Neural cell (in vitro differentiated cells): ENCODE measurements at regions not wholly inside any gene's neighbourhood (a gene's known extent, or its start where the extent isn't known, plus 50 kb on each side); places are given as distances from the start of the nearest gene placed in this dataset.

Experiments
- H2AFZ ChIP-seq: fragments of 200-600, 300-800 bp; sonication (generic), shearing (Covaris generic); 2 replicates; pipeline ENCODE4 v1.6.0; 2014; ENCODE audit warnings: low read depth, mild to moderate bottlenecking, antibody characterized with exemption, low read length, moderate library complexity
- H3F3A ChIP-seq: fragments of 200-600 bp; shearing (Covaris generic); 2 replicates; pipeline ENCODE4 v1.6.1; 2016; ENCODE audit warnings: mild to moderate bottlenecking, moderate library complexity, mixed read lengths, antibody characterized with exemption, low read length; ENCODE audit not compliant: insufficient read depth, poor library complexity, severe bottlenecking
- H3K27ac ChIP-seq: fragments of 200-600, 300-800 bp; sonication (generic), shearing (Covaris generic); 2 replicates; pipeline ENCODE4 v1.5.1; 2014; ENCODE audit warnings: mild to moderate bottlenecking, low read length, moderate library complexity
- H3K27me3 ChIP-seq: fragments of 300-800, 200-600 bp; sonication (generic), shearing (Covaris generic); 2 replicates; pipeline ENCODE4 v1.6.0; 2014; ENCODE audit warnings: mild to moderate bottlenecking, low read depth, low read length, moderate library complexity; ENCODE audit not compliant: insufficient read depth
- H3K36me3 ChIP-seq: fragments of 300-800, 200-600 bp; sonication (generic), shearing (Covaris generic); 2 replicates; pipeline ENCODE4 v1.5.1; 2014; ENCODE audit warnings: mild to moderate bottlenecking, antibody characterized with exemption, low read length, moderate library complexity; ENCODE audit not compliant: insufficient read depth
- H3K4me2 ChIP-seq: fragments of 300-800, 200-600 bp; sonication (generic), shearing (Covaris generic); 2 replicates; pipeline ENCODE4 v1.6.0; 2014; ENCODE audit warnings: mild to moderate bottlenecking, low read length
- H3K4me3 ChIP-seq: fragments of 300-800, 200-600 bp; sonication (generic), shearing (Covaris generic); 2 replicates; pipeline ENCODE4 v1.5.1; 2014; ENCODE audit warnings: mild to moderate bottlenecking, low read length, moderate library complexity
- H3K79me2 ChIP-seq: fragments of 200-600 bp; shearing (Covaris generic); replicated peaks from 2 replicates; pipeline ENCODE4 v1.6.0; 2014; ENCODE audit warnings: mild to moderate bottlenecking, low read length, moderate library complexity; ENCODE audit not compliant: insufficient read depth
- H3K9ac ChIP-seq: fragments of 300-800, 200-600 bp; sonication (generic), shearing (Covaris generic); 2 replicates; pipeline ENCODE4 v1.6.1; 2016; ENCODE audit warnings: mild to moderate bottlenecking, low read length, mixed read lengths
- H3K9me2 ChIP-seq: fragments of 200-600 bp; shearing (Covaris generic); 2 replicates; pipeline ENCODE4 v1.6.1; 2016; ENCODE audit warnings: mild to moderate bottlenecking, low read length, mixed read lengths; ENCODE audit not compliant: insufficient read depth
- H3K9me3 ChIP-seq: fragments of 200-600, 300-800 bp; sonication (generic), shearing (Covaris generic); 2 replicates; pipeline ENCODE4 v1.6.1; 2016; ENCODE audit warnings: mild to moderate bottlenecking, mixed run types, low read length, moderate library complexity, mixed read lengths
- H4K20me1 ChIP-seq: fragments of 200-600 bp; shearing (Covaris generic); 2 replicates; pipeline ENCODE4 v1.6.1; 2016; ENCODE audit warnings: mild to moderate bottlenecking, mixed run types; ENCODE audit not compliant: insufficient read depth
- CTCF ChIP-seq: fragments of 450-650 bp; IDR thresholded peaks from 2 replicates; pipeline ENCODE4 v1.5.1; 2014; ENCODE audit warnings: antibody characterized with exemption, mild to moderate bottlenecking, moderate library complexity; ENCODE audit not compliant: poor library complexity, severe bottlenecking
- EP300 ChIP-seq: fragments of 450-650 bp; conservative IDR thresholded peaks from 2 replicates; pipeline ENCODE4 v1.6.1; 2014; ENCODE audit warnings: antibody characterized with exemption, mild to moderate bottlenecking, moderate library complexity; ENCODE audit not compliant: poor library complexity, severe bottlenecking
- EZH2 ChIP-seq: fragments of 200-600, 300-800 bp; shearing (Covaris generic), sonication (generic); IDR thresholded peaks from 2 replicates; pipeline ENCODE4 v1.6.1; 2014; ENCODE audit warnings: antibody characterized with exemption, low read length, borderline replicate concordance, mild to moderate bottlenecking; ENCODE audit not compliant: insufficient read depth, poor library complexity, severe bottlenecking
- MXI1 ChIP-seq: fragments of 450-650 bp; conservative IDR thresholded peaks from 2 replicates; pipeline ENCODE4 v1.6.1; 2014; ENCODE audit warnings: antibody characterized with exemption, mild to moderate bottlenecking; ENCODE audit not compliant: poor library complexity, severe bottlenecking
- POLR2AphosphoS5 ChIP-seq: IDR thresholded peaks from 2 replicates; pipeline ENCODE4 v1.6.1; 2012
- RAD21 ChIP-seq: fragments of 450-650 bp; conservative IDR thresholded peaks from 2 replicates; pipeline ENCODE4 v1.6.1; 2014; ENCODE audit warnings: antibody characterized with exemption, mild to moderate bottlenecking, moderate library complexity
- REST ChIP-seq: IDR thresholded peaks from 2 replicates; pipeline ENCODE4 v1.6.1; 2012; ENCODE audit warnings: borderline replicate concordance
- SMC3 ChIP-seq: fragments of 450-650 bp; conservative IDR thresholded peaks from 2 replicates; pipeline ENCODE4 v1.6.1; 2014; ENCODE audit warnings: antibody characterized with exemption, mild to moderate bottlenecking, moderate library complexity; ENCODE audit not compliant: poor library complexity
- TAF1 ChIP-seq: IDR thresholded peaks from 2 replicates; pipeline ENCODE4 v1.6.1; 2012; ENCODE audit warnings: low read depth

GRCh38 chr3:117756563-117756962, 1047.0 kb downstream of the TUSC7 start:
- no peak overlapping the region for H3K4me3 ChIP-seq
- H3K9me2 ChIP-seq: no peaks in the 10 kb centered on the region
- no peak for TF ChIP-seq POLR2AphosphoS5
- TF ChIP-seq EZH2: no peak
- no peak for TF ChIP-seq TAF1
- no peak for TF ChIP-seq RAD21
- no peak for TF ChIP-seq MXI1
- TF ChIP-seq SMC3: no peak
- no peak for TF ChIP-seq CTCF
- TF ChIP-seq REST: no peak
- TF ChIP-seq EP300: no peak
- H3K4me2 ChIP-seq: no peak overlapping the region
- no peaks in the 10 kb centered on the region for H3K9me3 ChIP-seq
- no peaks in the 10 kb centered on the region for H3K36me3 ChIP-seq
- H4K20me1 ChIP-seq: no peaks in the 10 kb centered on the region
- peaks cover under 1% of the 10 kb centered on the region for H3F3A ChIP-seq
- no peaks in the 10 kb centered on the region for H3K79me2 ChIP-seq
- no peaks in the 10 kb centered on the region for H3K27me3 ChIP-seq
- no peak overlapping the region for H2AFZ ChIP-seq
- no peak overlapping the region for H3K9ac ChIP-seq
- H3K27ac ChIP-seq: no peak overlapping the region

- Histone ChIP-seq H3K4me2 (no peak overlapping the region), H3K9ac (peak overlapping the region; percentile 25), H3F3A (peaks cover 7% of the 10 kb centered on the region), H3K4me3 (peak overlapping the region; percentile 36), H3K27me3 (no peaks in the 10 kb centered on the region), H4K20me1 (no peaks in the 10 kb centered on the region), H3K79me2 (no peaks in the 10 kb centered on the region), H3K27ac (peak overlapping the region; percentile 67), H3K9me3 (no peaks in the 10 kb centered on the region), H2AFZ (peak overlapping the region; percentile 11), H3K9me2 (no peaks in the 10 kb centered on the region), H3K36me3 (no peaks in the 10 kb centered on the region)
- no peak for TF ChIP-seq EP300
- TF ChIP-seq SMC3: no peak
- TF ChIP-seq REST: peak; percentile 52
- TF ChIP-seq RAD21: no peak
Measured at GRCh38 chr3:117761703-117762620, 1052.4 kb downstream of the TUSC7 start.
